ENCODE measurements at regions not wholly inside any gene's neighbourhood (a gene's known extent, or its start where the extent isn't known, plus 50 kb on each side); places are given as distances from the start of the nearest gene placed in this dataset.

DNA sequence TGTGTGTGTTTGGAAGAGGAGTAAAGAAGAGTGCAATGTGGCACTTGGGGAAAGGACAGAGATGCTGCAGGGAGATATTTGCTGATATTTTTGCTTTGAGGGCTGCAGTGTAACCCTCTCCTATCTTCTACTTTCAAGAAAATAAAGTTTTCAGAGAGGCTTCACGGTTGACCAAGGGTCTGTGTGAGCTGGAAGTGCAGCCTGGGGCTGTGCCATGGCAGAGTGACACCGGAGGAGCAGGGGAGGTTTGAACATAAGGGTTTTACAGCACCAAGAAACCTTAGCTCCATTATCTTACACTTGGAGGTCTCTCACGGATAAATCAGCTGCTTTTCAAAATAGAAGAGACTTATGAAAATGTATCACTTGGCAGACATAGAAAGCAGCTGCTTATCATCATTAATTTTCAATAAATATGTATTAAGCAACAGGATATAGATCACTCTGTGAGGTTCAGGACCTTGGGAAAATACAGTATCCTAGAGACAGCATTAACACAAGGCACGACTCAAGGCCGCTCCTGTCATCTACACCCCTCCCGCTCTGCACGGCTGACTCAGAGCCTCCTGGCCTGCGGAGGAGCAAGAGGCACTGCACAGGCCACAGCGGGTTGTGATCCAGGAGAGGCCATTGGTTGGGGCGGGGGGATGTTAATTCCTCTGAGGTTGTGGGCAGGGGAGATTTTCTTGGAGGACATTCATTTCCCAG lies 127.8 kb downstream of the COPS8 start:
- no peak overlapping the region for H3K27ac ChIP-seq
- no peak for DNase-seq (ENCODE audit: low read depth, low spot score)

DNA sequence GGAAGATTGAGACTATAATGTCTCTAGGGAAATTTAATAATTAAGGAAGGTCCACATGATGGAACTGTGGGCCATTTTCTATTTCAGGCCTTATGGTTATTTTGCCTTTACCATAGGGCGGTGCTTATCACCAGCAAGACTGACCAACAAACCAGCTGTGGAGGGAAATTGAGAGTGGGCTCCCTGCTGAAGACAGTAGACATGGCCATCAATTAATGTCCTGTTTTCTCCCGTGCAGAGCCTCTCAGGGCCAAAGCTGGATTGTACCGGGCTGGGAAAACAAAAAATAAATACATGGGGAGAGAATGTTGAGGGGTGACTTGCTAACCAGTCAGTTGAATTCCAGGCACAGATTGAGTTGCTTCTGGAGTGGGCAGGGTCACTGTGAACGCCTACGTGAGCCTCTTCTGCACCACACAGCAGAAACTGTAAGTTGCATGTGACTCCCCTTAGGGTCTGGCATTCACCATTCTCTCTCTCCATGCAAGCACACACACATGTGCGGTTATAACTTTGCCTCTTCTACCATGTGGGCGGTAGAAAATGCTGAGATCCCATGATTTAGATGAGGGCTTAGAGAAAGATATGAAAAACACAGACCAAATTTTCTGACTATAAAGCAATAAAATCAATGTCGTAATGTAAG lies 128.5 kb downstream of the COPS8 start:
- DNase-seq (ENCODE audit: low read depth, low spot score), result no peak
- no peak overlapping the region for H3K27ac ChIP-seq

DNA sequence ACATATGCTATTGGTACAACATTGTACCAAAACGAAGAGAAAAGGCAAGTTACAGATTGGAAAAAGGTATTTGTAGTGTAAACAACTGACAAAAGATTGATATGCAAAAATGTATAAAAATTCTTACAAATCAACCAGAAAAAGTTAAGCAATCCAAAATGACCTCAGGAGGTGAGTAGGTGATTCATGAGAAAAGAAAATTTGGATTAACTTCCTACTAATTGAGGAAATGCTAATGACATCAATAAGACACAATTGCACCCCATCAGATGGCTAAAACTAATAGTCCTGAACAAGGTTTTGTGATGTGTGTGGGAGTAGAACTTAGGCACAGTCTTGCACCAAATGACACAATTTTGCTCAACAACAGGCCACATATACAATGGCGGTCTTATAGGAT lies 129.3 kb downstream of the COPS8 start:
- no peak for DNase-seq (ENCODE audit: low read depth, low spot score)
- H3K27ac ChIP-seq, result no peak overlapping the region

DNA sequence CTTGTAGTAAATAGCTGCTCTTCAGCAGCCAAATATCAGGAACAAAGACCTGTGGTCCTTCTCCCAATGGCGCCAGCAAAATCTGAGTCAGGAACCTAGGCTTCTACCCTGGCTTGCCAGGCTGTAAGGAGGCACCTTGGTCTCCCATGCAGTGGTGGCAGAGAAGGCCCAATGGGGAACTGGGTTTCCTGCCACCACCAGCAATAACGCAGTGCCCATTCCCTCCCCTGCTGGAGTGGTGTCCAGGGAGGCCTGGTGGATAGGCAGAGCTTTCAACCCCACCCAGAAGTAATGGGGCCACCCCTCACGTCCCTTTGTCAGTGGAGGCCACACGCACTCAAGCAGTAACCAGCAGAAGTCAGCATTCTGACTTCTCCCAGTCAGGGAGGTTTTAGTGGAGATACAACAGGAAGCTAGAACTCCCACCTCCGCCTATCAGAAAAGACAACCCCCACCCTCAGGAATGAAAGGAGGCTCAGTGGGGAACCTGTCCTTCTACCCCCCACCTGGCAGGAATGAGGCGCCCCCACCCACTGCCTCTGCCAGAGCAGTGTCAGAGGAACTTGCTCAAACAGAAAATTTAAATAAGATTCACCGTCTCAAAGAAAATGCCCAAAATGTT lies 132.4 kb downstream of the COPS8 start:
- H3K27ac ChIP-seq, result no peak overlapping the region
- DNase-seq (ENCODE audit: low read depth, low spot score), result no peak

DNA sequence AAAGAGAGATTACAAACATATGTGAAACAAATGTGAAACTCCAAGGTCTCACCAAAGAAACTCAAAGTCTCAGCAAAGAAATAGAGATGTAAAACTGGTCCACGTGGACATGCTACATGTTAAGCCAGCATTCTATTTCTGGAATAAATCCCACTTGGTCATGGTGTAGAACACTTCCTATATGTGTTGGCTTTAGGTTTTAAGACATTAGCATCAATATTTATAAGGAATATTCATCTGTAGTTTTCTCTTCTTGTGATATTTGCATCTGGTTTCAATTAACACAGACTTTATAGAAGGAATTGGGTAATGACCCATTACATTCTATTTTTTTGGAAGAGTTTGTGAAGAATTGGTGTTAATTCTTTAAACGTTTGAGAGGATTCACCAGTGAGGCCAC lies 133.1 kb downstream of the COPS8 start:
- DNase-seq (ENCODE audit: low read depth, low spot score), result no peak
- no peak overlapping the region for H3K27ac ChIP-seq

DNA sequence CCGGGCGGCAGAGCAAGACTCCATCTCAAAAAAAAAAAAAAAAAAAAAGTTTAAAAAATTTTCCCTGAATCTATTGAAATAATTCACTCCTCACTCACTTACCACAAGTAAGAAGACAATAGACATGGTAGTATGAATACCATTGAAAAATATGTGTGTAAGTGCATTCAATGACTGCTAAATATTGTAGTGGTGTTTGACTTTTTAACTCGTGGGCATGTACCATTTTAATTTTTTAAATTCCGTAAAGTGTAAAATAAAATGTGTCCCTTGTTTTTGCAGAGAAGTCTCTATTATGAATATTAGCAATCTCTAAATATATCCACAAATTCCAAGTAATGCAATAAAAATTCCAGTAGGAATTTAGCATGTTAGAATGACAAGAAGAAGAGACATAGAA lies 134.1 kb downstream of the COPS8 start:
- DNase-seq (ENCODE audit: low read depth, low spot score), result no peak
- H3K27ac ChIP-seq, result no peak overlapping the region

DNA sequence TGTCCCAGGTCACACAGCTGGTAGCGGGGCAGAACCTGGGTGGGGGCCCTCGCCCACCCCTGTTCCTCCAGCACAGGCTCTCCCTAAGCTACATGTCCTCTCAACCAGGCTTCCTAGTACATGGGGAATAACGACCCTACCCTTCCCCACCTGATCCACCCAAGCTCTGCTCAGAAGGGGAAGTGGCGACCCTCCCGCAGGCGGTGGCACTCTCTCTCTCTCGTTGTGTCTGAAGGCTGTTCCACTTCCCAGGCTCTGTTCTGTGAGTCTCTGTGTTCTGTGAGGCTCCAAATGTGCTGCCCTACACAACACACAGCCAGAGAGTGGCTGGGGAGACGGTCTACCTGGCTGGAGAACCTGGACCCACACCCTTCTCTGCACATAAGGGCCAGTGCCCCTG lies 135.8 kb downstream of the COPS8 start:
- no peak for DNase-seq (ENCODE audit: low read depth, low spot score)
- H3K27ac ChIP-seq, result no peak overlapping the region

DNA sequence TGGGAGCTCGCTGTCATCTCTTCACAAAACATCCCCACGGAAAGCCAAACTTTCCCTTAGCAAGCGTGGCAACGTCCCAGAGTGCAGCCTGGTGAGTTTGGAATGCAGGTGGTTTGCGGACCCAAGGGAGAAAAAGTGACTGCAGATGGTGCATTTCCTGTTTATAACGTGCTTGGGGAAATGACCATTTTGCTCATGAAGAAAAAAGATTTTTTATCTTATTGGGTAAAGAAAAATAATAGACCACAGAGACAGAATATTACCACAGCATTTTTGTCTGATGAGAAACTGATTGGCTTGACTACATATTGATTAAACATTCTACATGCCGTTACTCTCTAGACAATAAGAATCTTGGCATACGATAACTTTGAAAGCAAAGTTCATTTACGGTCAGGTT lies 136.5 kb downstream of the COPS8 start:
- no peak for DNase-seq (ENCODE audit: low read depth, low spot score)
- H3K27ac ChIP-seq, result no peak overlapping the region

DNA sequence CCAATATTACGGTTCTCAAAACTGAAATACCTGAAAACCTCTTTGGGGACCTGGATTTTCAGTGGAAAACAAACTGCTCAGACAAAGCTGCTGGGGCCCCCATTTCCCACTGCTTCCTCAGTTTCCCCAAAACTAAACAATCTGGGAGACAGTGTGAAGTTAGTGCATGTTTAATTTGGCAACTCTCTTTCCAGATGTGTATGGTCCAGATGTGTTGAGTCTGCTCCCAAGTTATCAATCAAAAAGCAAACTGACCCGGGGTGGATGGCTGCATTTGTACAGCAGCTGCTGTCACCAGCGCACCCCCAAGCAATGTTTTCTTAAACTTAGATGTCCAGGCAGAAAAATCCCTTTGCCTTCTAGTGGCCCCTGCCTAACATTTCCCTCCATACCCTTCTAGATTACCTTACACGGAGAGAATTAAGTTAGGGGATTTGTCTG lies 136.9 kb downstream of the COPS8 start:
- H3K27ac ChIP-seq, result no peak overlapping the region

DNA sequence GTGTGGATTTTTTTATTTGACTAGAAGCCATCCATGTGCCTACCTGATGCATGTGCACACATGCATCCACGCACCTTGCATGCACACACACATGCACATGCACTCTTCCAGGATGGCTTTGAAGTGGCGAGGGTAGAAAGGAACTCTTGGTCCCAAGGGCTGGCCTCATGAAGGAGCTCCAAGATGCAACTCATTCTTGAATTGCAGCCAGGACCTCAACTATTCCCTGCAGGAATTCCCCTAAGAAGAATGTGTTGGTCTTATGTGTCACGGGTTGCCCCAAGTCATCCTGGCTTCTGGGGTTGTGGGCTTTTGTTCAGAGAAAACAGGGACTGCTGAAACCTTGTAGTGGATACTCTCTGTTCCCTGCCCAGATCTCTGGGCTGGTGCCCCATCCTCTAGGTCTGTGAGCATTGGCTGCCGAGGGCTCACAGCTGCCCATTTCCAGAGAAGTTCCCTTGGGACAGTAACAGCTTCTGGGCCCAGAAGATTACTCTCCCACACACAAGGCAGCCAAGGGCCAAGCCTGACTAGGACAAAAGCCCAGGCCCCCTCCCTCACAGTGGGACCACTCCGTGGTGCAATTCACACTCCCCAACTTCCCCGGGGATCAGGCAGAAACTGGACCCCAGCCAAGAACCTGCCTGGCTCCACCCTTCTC lies 137.6 kb downstream of the COPS8 start:
- no peak overlapping the region for H3K27ac ChIP-seq
- peak; percentile 33 for DNase-seq (ENCODE audit: low read depth, low spot score)

More for the DNA sequence above, 136.9 kb downstream of the COPS8 start:
- DNase-seq (ENCODE audit: low read depth, low spot score), result no peak

DNA sequence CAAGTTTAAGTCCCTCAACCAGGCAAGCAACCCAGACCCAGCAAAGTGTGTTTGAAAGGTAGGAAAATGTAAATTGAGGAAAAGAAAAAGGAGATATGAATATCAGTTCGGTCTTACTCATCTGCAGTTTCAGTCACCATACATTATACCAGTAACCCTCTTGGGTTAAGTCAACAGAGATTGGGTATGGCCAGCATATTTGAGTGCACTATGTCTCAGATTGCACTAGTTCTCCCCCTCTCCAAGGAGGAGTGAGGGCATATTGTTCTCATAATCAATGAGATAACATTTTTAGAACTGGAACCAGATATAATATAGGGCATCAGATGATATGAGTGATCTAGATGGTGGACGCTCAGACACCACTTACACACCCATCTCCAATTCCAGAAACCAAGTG lies 141.5 kb downstream of the COPS8 start:
- no peak overlapping the region for H3K27ac ChIP-seq
- no peak for DNase-seq (ENCODE audit: low read depth, low spot score)

DNA sequence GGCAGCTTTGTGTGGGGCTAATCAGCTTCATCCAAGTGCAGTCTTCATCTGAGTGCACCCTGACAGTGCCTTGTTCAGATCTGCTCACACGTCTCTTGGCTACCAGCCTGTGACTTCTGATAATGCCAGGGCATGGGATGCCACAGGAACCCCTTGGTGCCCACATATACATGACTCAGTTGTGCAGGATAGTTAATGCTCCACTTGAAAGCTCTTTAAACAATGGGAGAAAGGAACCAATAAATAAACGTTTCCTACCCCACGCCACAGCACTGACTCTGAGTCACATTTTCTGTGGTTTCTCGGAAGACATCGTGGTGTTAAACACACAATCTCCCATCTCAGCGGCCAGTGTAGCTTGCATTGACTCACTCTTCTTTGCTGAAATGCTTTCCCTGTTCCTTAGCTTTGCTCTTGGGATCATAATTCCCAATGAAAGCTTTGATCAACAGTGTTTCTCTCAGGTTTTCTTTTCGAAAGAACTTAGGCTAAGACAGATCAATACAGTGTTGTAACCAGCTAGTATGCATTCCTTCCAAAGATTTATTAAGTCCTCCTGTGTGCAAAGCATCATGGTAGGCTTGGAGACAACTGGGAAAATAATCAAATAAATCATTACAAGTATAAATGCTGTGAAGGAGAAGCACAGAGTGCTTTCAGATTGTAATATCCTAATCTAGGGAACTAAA lies 142.0 kb downstream of the COPS8 start:
- DNase-seq (ENCODE audit: low read depth, low spot score), result peak; percentile 76
- H3K27ac ChIP-seq, result no peak overlapping the region

DNA sequence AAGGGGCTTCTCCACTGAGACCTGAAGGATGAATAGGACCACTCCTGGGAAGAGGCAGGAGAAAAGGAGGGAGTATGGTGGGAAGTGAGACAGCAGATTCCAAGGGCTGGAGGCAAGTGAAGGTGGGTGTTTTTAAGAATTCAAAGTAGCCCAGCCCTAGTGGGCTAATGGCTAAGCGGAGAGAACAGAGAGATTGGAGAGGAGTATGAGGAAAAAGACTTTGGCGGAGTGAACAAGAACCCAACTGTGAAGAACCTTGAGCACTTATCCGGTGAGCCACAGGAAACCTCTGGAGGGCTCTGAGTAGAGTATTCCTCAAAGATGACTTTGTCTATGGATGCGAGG lies 142.6 kb downstream of the COPS8 start:
- DNase-seq (ENCODE audit: low read depth, low spot score), result no peak
- H3K27ac ChIP-seq, result no peak overlapping the region

DNA sequence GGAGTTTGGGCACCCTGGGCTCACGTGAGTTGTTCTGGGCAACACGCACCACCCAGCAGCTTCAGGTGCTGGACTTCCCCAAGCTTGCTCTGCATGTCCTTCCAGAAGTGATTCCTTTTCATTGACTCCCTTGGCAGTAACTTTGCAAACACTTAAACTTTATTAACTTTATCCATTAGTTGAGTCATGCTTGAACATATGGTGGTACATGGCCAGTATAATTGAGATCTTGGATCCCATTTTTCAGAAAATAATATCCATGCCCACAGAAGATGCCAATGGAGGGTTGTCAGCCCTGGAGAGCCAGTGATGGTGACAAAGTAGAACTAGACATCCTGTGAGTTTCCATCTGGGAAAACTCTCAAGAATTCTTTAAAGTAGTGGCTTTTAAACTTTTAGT lies 144.2 kb downstream of the COPS8 start:
- no peak for DNase-seq (ENCODE audit: low read depth, low spot score)
- no peak overlapping the region for H3K27ac ChIP-seq

DNA sequence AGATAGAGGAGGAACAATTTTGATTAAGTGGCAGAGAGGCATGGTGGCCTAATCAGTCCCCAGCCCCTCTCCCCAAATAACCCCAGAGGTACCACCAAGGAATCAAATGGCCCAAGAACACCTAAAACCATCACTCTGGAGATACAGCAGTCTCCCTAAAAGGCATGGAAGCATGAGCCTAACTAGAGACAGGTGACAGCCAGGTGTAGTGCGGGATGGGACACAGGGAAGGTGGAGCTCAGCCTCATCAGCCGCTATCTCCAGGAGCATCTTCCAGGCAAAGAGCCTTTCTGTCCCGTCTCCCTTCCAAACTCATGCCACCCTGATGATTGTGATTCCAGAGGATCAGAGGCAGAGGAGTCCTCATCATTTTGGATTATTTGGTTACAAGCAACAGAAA lies 144.7 kb downstream of the COPS8 start:
- DNase-seq (ENCODE audit: low read depth, low spot score), result no peak
- no peak overlapping the region for H3K27ac ChIP-seq

DNA sequence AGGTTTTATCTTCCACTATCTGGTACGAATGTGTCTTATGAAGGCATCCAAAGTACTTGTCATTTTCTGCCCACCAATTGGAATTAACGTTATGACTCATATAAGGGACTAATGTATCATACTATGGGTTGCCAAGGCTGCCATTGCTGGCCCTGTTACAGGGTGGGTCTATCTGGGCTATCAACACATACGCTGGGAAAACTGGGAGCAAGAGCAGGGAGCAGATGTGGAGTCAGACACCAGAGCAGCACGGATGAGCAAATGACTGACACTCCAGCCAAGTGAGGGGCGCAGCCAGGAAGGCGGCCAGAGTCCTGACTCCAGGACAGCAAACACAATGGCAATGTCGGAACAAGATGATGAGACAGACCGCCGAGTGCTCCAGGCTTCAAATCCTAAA lies 145.9 kb downstream of the COPS8 start:
- no peak overlapping the region for H3K27ac ChIP-seq
- DNase-seq (ENCODE audit: low read depth, low spot score), result no peak

DNA sequence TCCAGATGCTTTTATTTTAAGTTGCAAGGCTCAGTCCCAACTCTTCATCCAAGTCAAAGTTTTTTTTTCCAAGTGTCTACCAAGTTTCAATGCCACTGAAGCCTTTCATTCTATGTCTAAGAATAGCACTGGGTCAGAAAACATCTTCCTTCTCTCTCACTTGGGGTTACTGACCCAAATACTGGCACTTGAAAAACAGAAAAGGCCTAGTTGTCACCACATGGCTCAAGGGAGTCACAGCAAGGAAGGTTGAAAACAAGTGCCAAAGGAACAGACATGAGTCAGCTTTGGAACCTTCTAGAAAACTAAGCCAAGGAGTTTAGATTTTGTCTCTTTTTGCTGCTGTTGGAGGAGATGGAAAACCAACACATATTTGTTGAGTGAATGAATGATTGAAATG lies 146.5 kb downstream of the COPS8 start:
- H3K27ac ChIP-seq, result no peak overlapping the region
- DNase-seq (ENCODE audit: low read depth, low spot score), result no peak

DNA sequence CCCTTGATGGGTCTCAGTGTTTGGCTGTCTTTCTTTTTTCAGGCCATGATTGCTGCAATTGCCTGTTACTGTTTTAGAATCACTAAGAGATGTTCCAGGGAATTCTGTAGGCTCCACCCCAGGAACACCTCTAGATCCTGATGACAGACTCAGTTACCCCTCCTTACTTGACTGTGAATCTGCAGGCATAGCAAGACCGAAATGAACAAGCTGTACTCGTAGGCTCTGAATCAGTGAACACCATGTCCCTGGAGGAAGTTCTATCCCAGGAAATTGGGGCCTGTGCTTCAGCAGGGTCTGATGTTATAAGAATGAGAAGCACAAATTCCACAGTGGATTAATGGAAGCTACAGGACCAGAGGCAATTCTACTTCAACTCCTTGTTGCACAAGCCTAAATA lies 148.6 kb downstream of the COPS8 start:
- no peak for DNase-seq (ENCODE audit: low read depth, low spot score)
- no peak overlapping the region for H3K27ac ChIP-seq

DNA sequence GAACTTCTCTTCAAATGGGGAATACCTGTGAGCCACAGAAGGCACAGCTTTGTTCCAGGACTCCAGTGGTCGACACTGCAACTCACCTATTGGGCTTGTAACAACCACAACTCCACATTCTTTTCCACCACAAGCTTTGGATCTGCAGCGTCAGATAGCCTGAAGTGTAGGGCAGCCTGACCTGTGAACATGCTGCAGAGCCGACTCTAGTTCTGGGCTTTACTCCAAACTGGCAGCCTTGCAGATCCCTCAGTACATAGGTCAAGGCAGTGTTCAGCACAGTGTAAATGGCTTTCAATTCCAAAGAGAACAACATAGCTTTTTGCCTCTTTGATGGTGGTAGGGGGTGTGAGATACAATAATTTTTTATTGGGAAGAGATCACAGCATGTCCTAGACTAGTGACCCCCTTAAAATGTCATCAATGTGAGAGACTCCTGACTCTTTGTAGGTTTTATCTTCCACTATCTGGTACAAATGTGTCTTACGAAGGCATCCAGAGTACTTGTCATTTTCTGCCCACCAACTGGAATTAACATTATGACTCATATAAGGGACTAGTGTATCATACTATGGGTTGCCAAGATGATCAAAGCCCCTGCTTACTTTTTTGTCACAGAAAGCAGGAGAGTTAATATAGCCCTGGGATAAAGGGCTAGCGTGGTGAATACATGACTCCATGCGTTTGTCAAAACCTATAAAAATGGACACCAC lies 149.8 kb downstream of the COPS8 start:
- DNase-seq (ENCODE audit: low read depth, low spot score), result no peak
- H3K27ac ChIP-seq, result no peak overlapping the region

DNA sequence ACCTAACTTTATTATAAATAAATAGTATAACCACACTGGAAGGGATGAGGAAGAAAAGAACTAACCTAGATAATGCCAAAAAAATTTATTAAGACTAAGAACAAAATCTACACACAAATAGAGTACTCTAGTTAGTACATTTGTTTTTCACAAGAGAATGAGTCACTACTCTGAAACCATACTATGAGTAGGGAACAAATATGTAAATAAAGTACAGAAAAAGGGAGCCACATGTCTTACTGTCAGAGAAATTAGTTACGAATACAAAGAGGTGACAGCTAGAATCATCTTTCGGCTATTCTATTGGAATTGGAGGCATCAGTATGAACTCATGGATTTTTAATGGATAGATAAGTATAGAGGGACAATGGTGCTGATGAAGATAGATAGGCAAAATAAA lies 150.5 kb downstream of the COPS8 start:
- DNase-seq (ENCODE audit: low read depth, low spot score), result no peak
- no peak overlapping the region for H3K27ac ChIP-seq

Data from epithelial cell of prostate (primary cell).